A549 (cell line): ENCODE measurements at regions not wholly inside any gene's neighbourhood (a gene's known extent, or its start where the extent isn't known, plus 50 kb on each side); places are given as distances from the start of the nearest gene placed in this dataset.

ENCODE experiments used
- CBX2 ChIP-seq: fragments of 200-600 bp; sonication (generic); IDR thresholded peaks from 2 replicates; pipeline ENCODE4 v1.6.1; 2016; ENCODE audit warnings: low read depth, mild to moderate bottlenecking, borderline replicate concordance
- CEBPB ChIP-seq, 2 experiments: fragments of >200 bp in 1 of 2; sonication (Bioruptor Twin) in 1 of 2; formaldehyde crosslinking in 1 of 2; IDR thresholded peaks; 2 replicates each; pipeline ENCODE4 v1.6.1; 2012 to 2016
- CHD2 ChIP-seq: fragments of 150-350 bp; IDR thresholded peaks from 2 replicates; pipeline ENCODE4 v1.6.1; 2014; ENCODE audit warnings: low read length; ENCODE audit not compliant: partially characterized antibody
- CTCF ChIP-seq: fragments of >200 bp; sonication (Bioruptor Twin); formaldehyde crosslinking; IDR thresholded peaks from 3 replicates; pipeline ENCODE4 v1.5.1; 2016
- E2F6 ChIP-seq: IDR thresholded peaks from 2 replicates; pipeline ENCODE4 v1.6.1; 2012; ENCODE audit warnings: low read depth, borderline replicate concordance
- EP300 ChIP-seq, 2 experiments: fragments of >200 bp; sonication (Bioruptor Twin); formaldehyde crosslinking; IDR thresholded peaks; 2 replicates in 1 of 2; 3 replicates in 1 of 2; pipeline ENCODE4 v1.6.1; 2016 to 2017
- JUNB ChIP-seq: fragments of >200 bp; sonication (Bioruptor Twin); formaldehyde crosslinking; IDR thresholded peaks from 2 replicates; pipeline ENCODE4 v1.6.1; 2016
- PBX3 ChIP-seq: IDR thresholded peaks from 2 replicates; pipeline ENCODE4 v1.6.1; 2012
- POLR2A ChIP-seq: IDR thresholded peaks from 2 replicates; pipeline ENCODE4 v1.6.1; 2012; ENCODE audit warnings: mild to moderate bottlenecking, low read length
- RCOR1 ChIP-seq: fragments of 150-350 bp; IDR thresholded peaks from 2 replicates; pipeline ENCODE4 v1.6.1; 2014; ENCODE audit warnings: antibody characterized with exemption, low read length, low read depth
- REST ChIP-seq: fragments of 200-600 bp; sonication (generic); IDR thresholded peaks from 2 replicates; pipeline ENCODE4 v1.6.1; 2016; ENCODE audit warnings: antibody characterized with exemption, mild to moderate bottlenecking, moderate library complexity
- SMC3 ChIP-seq: fragments of >200 bp; sonication (Bioruptor Twin); formaldehyde crosslinking; IDR thresholded peaks from 3 replicates; pipeline ENCODE4 v1.6.1; 2018; ENCODE audit warnings: inconsistent platforms
- USF2 ChIP-seq: fragments of 450-650 bp; IDR thresholded peaks from 2 replicates; pipeline ENCODE4 v1.6.1; 2014; ENCODE audit warnings: antibody characterized with exemption
- ZNF302 ChIP-seq: fragments of 250-450 bp; sonication (Bioruptor Pico); IDR thresholded peaks from 2 replicates; pipeline ENCODE4 v1.9.0; 2021; ENCODE audit warnings: inconsistent platforms, mild to moderate bottlenecking, moderate library complexity

- no peak for TF ChIP-seq CTCF
- TF ChIP-seq CEBPB (IDR thresholded peaks at IDR 0.05), result no peak
- no peak for TF ChIP-seq SMC3
- no peak for TF ChIP-seq E2F6
- TF ChIP-seq RCOR1, result no peak
- no peak for TF ChIP-seq EP300 (IDR thresholded peaks at IDR 0.05)
- TF ChIP-seq ZNF302 (CRISPR knock-in tag), result no peak
- no peak for TF ChIP-seq USF2
- no peak for TF ChIP-seq CBX2
- TF ChIP-seq POLR2A, result no peak
- no peak for TF ChIP-seq PBX3
- no peak for TF ChIP-seq JUNB
- TF ChIP-seq CHD2, result no peak
- TF ChIP-seq REST, result no peak
These were observed 165.7 kb downstream of the TBX5 start for GRCh38 chr12:114240288-114240687.
